Head of caudate nucleus (tissue), 42 donors: ENCODE measurements at regions not wholly inside any gene's neighbourhood (a gene's known extent, or its start where the extent isn't known, plus 50 kb on each side); places are given as distances from the start of the nearest gene placed in this dataset.

Experiments
- DNase-seq, 42 donors: peaks; one replicate each; pipeline versions ENCODE4 v3.0.0 to v3.0.0-alpha.2; 2020 to 2021; ENCODE audit warnings: mixed read lengths in 7 of 42
- intact Hi-C: fragments of 100-400 bp; cut with DNase I; formaldehyde crosslinking; loops from one replicate; pipeline ENCODE4 v1.15.0; 2022

DNA sequence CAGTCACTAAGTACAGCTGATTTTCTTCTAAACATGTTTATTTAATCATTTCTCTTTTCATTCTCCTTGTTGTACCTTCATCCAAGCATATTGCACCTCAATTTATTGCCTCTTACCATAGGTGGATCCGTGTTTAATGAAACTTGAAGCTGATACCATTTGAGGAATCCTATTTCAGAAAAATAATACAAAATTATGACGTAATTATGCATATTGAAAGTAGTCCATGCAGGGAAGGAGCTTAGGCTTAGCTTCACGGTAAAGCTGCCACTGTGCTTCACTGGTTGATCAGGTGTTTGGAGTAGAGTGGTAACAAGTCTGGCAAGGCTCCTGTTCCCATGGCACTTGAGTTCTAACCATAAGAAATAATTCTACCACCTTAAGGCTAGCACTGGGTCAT lies 61.0 kb upstream of the CLEC14A start:
- no peak for DNase-seq
- intact Hi-C loops: no loop called here

DNA sequence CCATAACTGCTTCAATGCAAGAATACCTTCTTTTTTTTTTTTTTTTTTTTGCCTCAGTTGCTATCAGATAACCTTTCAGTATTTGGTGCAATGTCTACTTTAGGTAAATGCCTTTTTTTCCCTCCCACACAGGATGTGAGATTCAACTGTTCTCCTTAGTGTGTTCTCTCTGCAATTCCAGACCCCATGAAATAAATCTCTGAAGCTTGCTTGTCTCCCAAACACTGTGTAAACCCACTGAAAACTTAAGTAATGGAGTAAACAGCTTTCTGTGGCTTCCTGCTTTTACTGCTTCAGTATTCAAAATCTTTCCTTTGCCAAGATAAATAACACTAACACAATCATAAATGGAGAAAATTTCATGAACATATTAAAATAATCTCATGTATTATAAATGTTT lies 55.8 kb upstream of the CLEC14A start:
- intact Hi-C loops: no loop called here
- no peak for DNase-seq

DNA sequence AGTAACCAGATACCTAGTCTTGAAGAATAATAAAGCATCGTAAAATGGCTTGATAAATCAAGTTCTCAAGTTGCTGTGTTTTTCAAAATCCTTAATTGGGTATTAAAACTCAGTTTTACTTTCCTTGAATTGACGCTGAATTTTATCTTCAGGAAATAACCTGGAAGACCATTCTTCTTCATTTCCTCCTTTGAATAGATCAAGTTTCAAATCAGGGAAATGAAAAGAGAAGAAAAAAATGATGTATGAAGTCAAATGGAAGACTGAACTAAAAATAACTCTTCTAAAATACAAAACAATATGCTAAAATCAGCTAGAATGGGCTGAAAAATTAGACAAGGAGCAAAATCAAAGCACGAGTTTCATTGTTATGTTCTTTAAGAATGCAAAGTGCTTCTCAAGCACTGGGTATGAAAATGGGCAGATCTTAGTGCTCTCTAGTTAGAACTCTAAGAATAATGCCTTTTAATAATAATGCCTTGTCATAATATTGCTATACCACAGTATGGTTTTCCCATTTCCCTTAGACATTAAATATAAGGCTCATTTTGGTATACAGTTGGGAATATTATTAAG lies 54.6 kb upstream of the CLEC14A start:
- DNase-seq: no peak
- intact Hi-C loops: no loop called here

DNA sequence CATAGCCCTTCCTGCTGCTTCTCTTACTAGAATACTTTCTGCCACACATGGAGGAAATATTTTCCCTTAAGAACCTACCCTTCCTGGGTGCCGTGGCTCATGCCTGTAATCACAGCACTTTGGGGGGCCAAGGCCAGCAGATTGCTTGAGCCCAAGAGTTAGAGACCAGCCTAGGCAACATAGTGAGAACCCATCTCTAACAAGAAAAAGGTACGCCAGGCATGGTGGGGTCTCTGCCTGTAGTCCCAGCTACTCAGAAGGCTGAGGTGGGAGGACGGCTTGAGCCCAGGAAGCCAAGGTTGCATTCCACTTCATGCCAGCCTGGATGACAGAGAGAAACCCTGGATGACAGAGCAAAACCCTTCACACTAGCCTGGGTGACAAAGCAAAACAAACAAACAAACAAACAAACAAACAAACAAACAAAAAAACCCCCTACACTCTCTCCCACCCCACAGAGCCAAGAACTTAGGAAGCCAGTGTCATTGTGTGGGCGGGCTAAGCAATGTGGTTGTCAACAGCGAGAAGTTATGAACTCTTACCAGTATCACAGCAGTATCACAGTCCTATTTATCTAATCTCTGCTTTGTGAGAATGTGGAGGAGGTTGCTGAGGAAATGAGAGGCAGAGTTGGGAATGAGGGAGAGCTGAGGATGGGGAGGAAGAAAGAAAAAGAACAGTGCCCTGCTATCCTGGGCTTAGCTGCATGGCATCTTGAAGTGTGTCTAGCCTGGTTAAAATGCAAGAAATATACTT lies 53.8 kb upstream of the CLEC14A start:
- DNase-seq: no peak
- intact Hi-C loops: no loop called here
